ENCODE measurements at regions not wholly inside any gene's neighbourhood (a gene's known extent, or its start where the extent isn't known, plus 50 kb on each side); places are given as distances from the start of the nearest gene placed in this dataset.
"Not testable (repeated sequence)": the region's sequence is repeated elsewhere in the genome, so short reads cannot be mapped to it uniquely, and the experiment has no call there.

DNA sequence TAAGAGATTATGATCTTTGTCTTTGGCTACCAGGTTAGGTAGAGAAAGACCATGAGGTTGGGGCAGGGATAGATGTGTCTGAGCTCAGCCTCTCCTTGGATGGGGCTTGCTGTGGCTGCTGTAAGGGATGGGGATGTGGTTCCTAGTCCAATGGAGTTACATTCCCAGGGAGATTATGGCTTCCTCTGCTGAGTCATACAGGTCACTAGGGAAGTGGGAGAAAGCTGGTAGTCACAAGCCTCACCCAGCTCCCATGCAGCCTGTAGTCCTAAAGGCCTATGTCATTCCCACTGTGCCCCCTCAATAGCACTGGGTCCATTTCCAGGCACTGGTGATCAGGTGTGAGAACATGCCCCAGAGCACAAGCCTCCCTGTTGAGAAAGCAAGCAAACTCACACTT lies 70.6 kb upstream of the CENPE start:
- no peak for DNase-seq
- no peaks in the 10 kb centered on the region for H3K27me3 ChIP-seq (ENCODE audit: control insufficient read depth, insufficient read depth, low read length)
- no peaks in the 10 kb centered on the region for H3K4me1 ChIP-seq (ENCODE audit: control insufficient read depth, insufficient read depth, low read length)
- no peaks in the 10 kb centered on the region for H3K36me3 ChIP-seq (ENCODE audit: control insufficient read depth, insufficient read depth, low read length)
- no peak overlapping the region for H3K4me3 ChIP-seq (ENCODE audit: low read length)
- H3K9me3 ChIP-seq (replicated peaks; ENCODE audit: control insufficient read depth, low read depth, low read length): peaks cover 4% of the 10 kb centered on the region
- no peak overlapping the region for H3K27ac ChIP-seq (ENCODE audit: low read length)

DNA sequence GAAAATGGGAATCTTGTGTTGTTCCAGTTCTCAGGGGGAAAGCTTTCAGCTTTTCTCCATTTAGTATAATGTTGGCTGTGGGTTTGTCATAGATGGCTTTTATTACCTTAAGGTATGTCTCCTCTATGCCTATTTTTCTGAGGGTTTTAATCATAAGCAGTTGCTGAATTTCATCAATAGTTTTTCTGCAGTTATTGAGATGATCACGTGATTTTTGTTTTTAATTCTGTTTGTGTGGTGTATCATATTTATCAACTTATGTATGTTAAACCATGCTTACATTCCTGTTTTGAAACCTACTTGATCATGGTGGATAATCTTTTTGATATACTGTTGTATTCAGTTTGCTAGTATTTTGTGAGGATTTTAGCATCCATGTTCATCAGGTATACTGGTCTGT lies 66.8 kb upstream of the CENPE start:
- Histone ChIP-seq H3K4me3 (ENCODE audit: low read length) (no peak overlapping the region), H3K27me3 (ENCODE audit: control insufficient read depth, insufficient read depth, low read length) (no peaks in the 10 kb centered on the region), H3K36me3 (ENCODE audit: control insufficient read depth, insufficient read depth, low read length) (no peaks in the 10 kb centered on the region), H3K4me1 (ENCODE audit: control insufficient read depth, insufficient read depth, low read length) (no peaks in the 10 kb centered on the region), H3K27ac (ENCODE audit: low read length) (no peak overlapping the region), H3K9me3 (replicated peaks; ENCODE audit: control insufficient read depth, low read depth, low read length) (no peaks in the 10 kb centered on the region)
- WGBS (ENCODE audit: insufficient coverage): no CpG with 5 or more reads among the region's 1 CpG
- no peak for DNase-seq

DNA sequence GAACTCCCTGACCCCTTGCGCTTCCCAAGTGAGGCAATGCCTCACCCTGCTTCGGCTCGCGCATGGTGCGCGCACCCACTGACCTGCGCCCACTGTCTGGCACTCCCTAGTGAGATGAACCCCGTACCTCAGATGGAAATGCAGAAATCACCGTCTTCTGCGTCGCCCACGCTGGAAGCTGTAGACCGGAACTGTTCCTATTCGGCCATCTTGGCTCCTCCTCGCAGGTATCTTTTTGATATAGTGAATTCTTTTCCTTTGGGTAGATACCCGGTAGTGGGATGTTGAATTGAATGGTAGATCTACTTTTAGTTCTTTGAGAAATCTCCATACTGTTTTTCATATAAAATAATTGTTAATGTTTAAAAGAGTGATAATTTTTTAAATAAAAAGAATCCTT lies 57.9 kb upstream of the CENPE start:
- H3K36me3 ChIP-seq (ENCODE audit: control insufficient read depth, insufficient read depth, low read length); H3K27ac ChIP-seq (ENCODE audit: low read length); DNase-seq; H3K4me3 ChIP-seq (ENCODE audit: low read length); H3K9me3 ChIP-seq (replicated peaks; ENCODE audit: control insufficient read depth, low read depth, low read length); H3K27me3 ChIP-seq (ENCODE audit: control insufficient read depth, insufficient read depth, low read length); H3K4me1 ChIP-seq (ENCODE audit: control insufficient read depth, insufficient read depth, low read length): not testable (repeated sequence)
- no CpG with 5 or more reads among the region's 16 CpGs for WGBS (ENCODE audit: insufficient coverage)

Data from muscle of leg (tissue), 3 donors.